Caco-2 (cell line): ENCODE measurements at regions not wholly inside any gene's neighbourhood (a gene's known extent, or its start where the extent isn't known, plus 50 kb on each side); places are given as distances from the start of the nearest gene placed in this dataset.

ENCODE experiments used
- BruUV-seq: library from RNA; stranded (reverse); fragments of 400-500 nt; replicated peaks from 2 replicates; lab custom pipeline; 2021; lab: Mats Ljungman, UMichigan
- CTCF ChIA-PET: fragments of 300-600 bp; sonication (Branson Sonifier 250); formaldehyde crosslinking; loops from one replicate; lab custom pipeline; 2022; ENCODE audit warnings: antibody characterized with exemption; lab: Charles Lee
- POLR2A ChIA-PET: fragments of 300-600 bp; sonication (Branson Sonifier 250); formaldehyde crosslinking; loops from one replicate; lab custom pipeline; 2022; ENCODE audit warnings: antibody characterized with exemption; lab: Charles Lee
- DNase-seq, 2 experiments: peaks; one replicate each; pipeline versions ENCODE4 v3.0.0 to v3.0.0-alpha.2; 2020 to 2022
- H3K27me3 ChIP-seq: replicated peaks from 2 replicates; pipeline ENCODE4 v1.6.0; 2011; ENCODE audit warnings: low read length; ENCODE audit not compliant: control insufficient read depth, insufficient read depth
- H3K36me3 ChIP-seq: 2 replicates; pipeline ENCODE4 v1.5.1; 2011; ENCODE audit warnings: low read length; ENCODE audit not compliant: control insufficient read depth, insufficient read depth
- H3K4me1 ChIP-seq: fragments of 250-450 bp; sonication (Bioruptor Pico); 2 replicates; pipeline ENCODE4 v1.5.1; 2020; ENCODE audit warnings: mild to moderate bottlenecking
- H3K4me3 ChIP-seq: 2 replicates; pipeline ENCODE4 v1.5.1; 2011; ENCODE audit warnings: low read depth, mild to moderate bottlenecking, control low read depth, low read length
- H3K9me3 ChIP-seq: fragments of 250-450 bp; sonication (Bioruptor Pico); 2 replicates; pipeline ENCODE4 v1.5.1; 2020; ENCODE audit warnings: mild to moderate bottlenecking, moderate library complexity
- H3K27ac Mint-ChIP-seq: one replicate; pipeline ENCODE4 v1.8.0; 2022; ENCODE audit warnings: mixed read lengths; ENCODE audit not compliant: unreplicated experiment
- H3K27me3 Mint-ChIP-seq: one replicate; pipeline ENCODE4 v1.8.0; 2022; ENCODE audit warnings: mixed read lengths; ENCODE audit not compliant: insufficient read depth, unreplicated experiment
- H3K36me3 Mint-ChIP-seq: one replicate; pipeline ENCODE4 v1.8.0; 2022; ENCODE audit warnings: mild to moderate bottlenecking, mixed read lengths; ENCODE audit not compliant: insufficient read depth, unreplicated experiment
- H3K4me1 Mint-ChIP-seq: one replicate; pipeline ENCODE4 v1.8.0; 2022; ENCODE audit warnings: low read depth, mixed read lengths; ENCODE audit not compliant: unreplicated experiment
- H3K4me3 Mint-ChIP-seq: one replicate; pipeline ENCODE4 v1.8.0; 2022; ENCODE audit warnings: mild to moderate bottlenecking, moderate library complexity, mixed read lengths; ENCODE audit not compliant: unreplicated experiment
- H3K9me3 Mint-ChIP-seq: one replicate; pipeline ENCODE4 v1.8.0; 2022; ENCODE audit warnings: mixed read lengths; ENCODE audit not compliant: unreplicated experiment
- CTCF ChIP-seq, 2 experiments: fragments of 200-600 bp in 1 of 2; IDR thresholded peaks; 1 replicate in 1 of 2; 2 replicates in 1 of 2; pipeline versions ENCODE4 v1.5.1 to v1.8.0; 2011 to 2022; ENCODE audit warnings: antibody characterized with exemption in 1 of 2, control low read depth in 1 of 2, inconsistent platforms in 1 of 2, low read depth in 1 of 2, low read length in 1 of 2, mild to moderate bottlenecking in 1 of 2, moderate library complexity in 1 of 2; ENCODE audit not compliant: insufficient read depth in 1 of 2, severe bottlenecking in 1 of 2, unreplicated experiment in 1 of 2
- intact Hi-C: fragments of 100-400 bp; cut with micrococcal nuclease; formaldehyde crosslinking; loops from one replicate; pipeline ENCODE4 v1.10.0; 2022; ENCODE audit not compliant: unreplicated experiment

- Histone ChIP-seq H3K27me3 (no peaks in the 10 kb centered on the region), H3K4me3 (no peak overlapping the region), H3K4me1 (no peaks in the 10 kb centered on the region), H3K9me3 (no peaks in the 10 kb centered on the region), H3K36me3 (no peaks in the 10 kb centered on the region)
- H3K36me3 Mint-ChIP-seq: no peaks in the 10 kb centered on the region
- H3K27me3 Mint-ChIP-seq: peaks cover 4% of the 10 kb centered on the region
- no peak overlapping the region for H3K4me3 Mint-ChIP-seq
- no peak for TF ChIP-seq CTCF (IDR thresholded peaks at IDR 0.05; ENCODE audit: insufficient read depth in 1 of 2, low read depth in 1 of 2, low read length in 1 of 2, severe bottlenecking in 1 of 2, unreplicated experiment in 1 of 2)
- intact Hi-C loops: no loop called here
- CTCF ChIA-PET: no interaction called here
- no peak overlapping the region for H3K27ac Mint-ChIP-seq
- no peaks in the 10 kb centered on the region for H3K9me3 Mint-ChIP-seq
- H3K4me1 Mint-ChIP-seq: no peaks in the 10 kb centered on the region
- BruUV-seq: no TSS peak
- POLR2A ChIA-PET: no interaction called here
- DNase-seq: no peak
Measured at GRCh38 chr10:111373696-111374095, 296.9 kb downstream of the ADRA2A start.

- TF ChIP-seq CTCF (IDR thresholded peaks at IDR 0.05; ENCODE audit: insufficient read depth in 1 of 2, low read depth in 1 of 2, low read length in 1 of 2, severe bottlenecking in 1 of 2, unreplicated experiment in 1 of 2): no peak
- no peaks in the 10 kb centered on the region for H3K4me1 Mint-ChIP-seq
- intact Hi-C loops: no loop called here
- H3K9me3 Mint-ChIP-seq: no peaks in the 10 kb centered on the region
- Histone ChIP-seq H3K4me3 (no peak overlapping the region), H3K36me3 (no peaks in the 10 kb centered on the region), H3K4me1 (no peaks in the 10 kb centered on the region), H3K9me3 (no peaks in the 10 kb centered on the region), H3K27me3 (no peaks in the 10 kb centered on the region)
- ChIA-PET POLR2A (no interaction called here), CTCF (no interaction called here)
- no peak overlapping the region for H3K4me3 Mint-ChIP-seq
- no peak overlapping the region for H3K27ac Mint-ChIP-seq
- no peaks in the 10 kb centered on the region for H3K36me3 Mint-ChIP-seq
- DNase-seq: no peak
- BruUV-seq: no TSS peak
- peaks cover 7% of the 10 kb centered on the region for H3K27me3 Mint-ChIP-seq
Measured at GRCh38 chr10:111379534-111380187, 302.8 kb downstream of the ADRA2A start.

- peaks cover 5% of the 10 kb centered on the region for H3K27me3 Mint-ChIP-seq
- H3K36me3 Mint-ChIP-seq: no peaks in the 10 kb centered on the region
- H3K4me3 Mint-ChIP-seq: no peak overlapping the region
- H3K27ac Mint-ChIP-seq: no peak overlapping the region
- H3K9me3 Mint-ChIP-seq: no peaks in the 10 kb centered on the region
- no peaks in the 10 kb centered on the region for H3K27me3 ChIP-seq
- no peaks in the 10 kb centered on the region for H3K9me3 ChIP-seq
- H3K4me1 Mint-ChIP-seq: no peaks in the 10 kb centered on the region
- no peak overlapping the region for H3K4me3 ChIP-seq
- POLR2A ChIA-PET: no interaction called here
- H3K36me3 ChIP-seq: no peaks in the 10 kb centered on the region
- no peak for TF ChIP-seq CTCF (IDR thresholded peaks at IDR 0.05; ENCODE audit: insufficient read depth in 1 of 2, low read depth in 1 of 2, low read length in 1 of 2, severe bottlenecking in 1 of 2, unreplicated experiment in 1 of 2)
- H3K4me1 ChIP-seq: no peaks in the 10 kb centered on the region
- intact Hi-C loops: no loop called here
- no peak for DNase-seq
- CTCF ChIA-PET: no interaction called here
- BruUV-seq: no TSS peak
Measured at GRCh38 chr10:111384556-111384955, 307.7 kb downstream of the ADRA2A start.
